Progenitor cell of endocrine pancreas (in vitro differentiated cells): ENCODE measurements at regions not wholly inside any gene's neighbourhood (a gene's known extent, or its start where the extent isn't known, plus 50 kb on each side); places are given as distances from the start of the nearest gene placed in this dataset.

Experiments
- DNase-seq: peaks from one replicate; pipeline ENCODE4 v3.0.0; 2021; ENCODE audit warnings: low spot score; ENCODE audit not compliant: unreplicated experiment
- H3K27ac Mint-ChIP-seq: 2 replicates; pipeline ENCODE4 v1.8.0; 2021; ENCODE audit warnings: mild to moderate bottlenecking, moderate library complexity, mixed read lengths
- H3K27me3 Mint-ChIP-seq: 2 replicates; pipeline ENCODE4 v1.8.0; 2021; ENCODE audit warnings: mixed read lengths
- H3K36me3 Mint-ChIP-seq: 2 replicates; pipeline ENCODE4 v1.8.0; 2022; ENCODE audit warnings: mixed read lengths; ENCODE audit not compliant: insufficient read depth
- H3K4me1 Mint-ChIP-seq: 2 replicates; pipeline ENCODE4 v1.8.0; 2021; ENCODE audit warnings: low read depth, mixed read lengths
- H3K4me3 Mint-ChIP-seq: 2 replicates; pipeline ENCODE4 v1.8.0; 2021; ENCODE audit warnings: low read depth, mild to moderate bottlenecking, moderate library complexity, mixed read lengths
- H3K9me3 Mint-ChIP-seq: 2 replicates; pipeline ENCODE4 v1.8.0; 2021; ENCODE audit warnings: low read depth, mixed read lengths
- CTCF ChIP-seq: fragments of 200-600 bp; sonication (generic); IDR thresholded peaks from one replicate; pipeline ENCODE4 v1.5.0; 2021; ENCODE audit warnings: antibody characterized with exemption, mild to moderate bottlenecking; ENCODE audit not compliant: unreplicated experiment

- peaks cover 14% of the 10 kb centered on the region for H3K9me3 Mint-ChIP-seq
- no peaks in the 10 kb centered on the region for H3K4me1 Mint-ChIP-seq
- TF ChIP-seq CTCF = no peak
- no peak overlapping the region for H3K27ac Mint-ChIP-seq
- no peaks in the 10 kb centered on the region for H3K36me3 Mint-ChIP-seq
- no peak overlapping the region for H3K4me3 Mint-ChIP-seq
- H3K27me3 Mint-ChIP-seq = no peaks in the 10 kb centered on the region
- DNase-seq = no peak
These were observed 312.8 kb upstream of the EPHA5 start for GRCh38 chr4:65983061-65983460.

GRCh38 chr4:65976287-65976686 is 306.0 kb upstream of the EPHA5 start:
- no peaks in the 10 kb centered on the region for H3K27me3 Mint-ChIP-seq
- no peak overlapping the region for H3K27ac Mint-ChIP-seq
- no peaks in the 10 kb centered on the region for H3K36me3 Mint-ChIP-seq
- H3K4me1 Mint-ChIP-seq = peaks cover 4% of the 10 kb centered on the region
- H3K9me3 Mint-ChIP-seq = peaks cover 11% of the 10 kb centered on the region
- no peak for DNase-seq
- TF ChIP-seq CTCF = no peak
- H3K4me3 Mint-ChIP-seq = no peak overlapping the region

GRCh38 chr4:65973186-65973585 is 302.9 kb upstream of the EPHA5 start:
- H3K4me1 Mint-ChIP-seq = peaks cover 4% of the 10 kb centered on the region
- H3K27ac Mint-ChIP-seq = no peak overlapping the region
- no peak overlapping the region for H3K4me3 Mint-ChIP-seq
- no peak for DNase-seq
- TF ChIP-seq CTCF = no peak
- H3K9me3 Mint-ChIP-seq = peaks cover 6% of the 10 kb centered on the region
- no peaks in the 10 kb centered on the region for H3K36me3 Mint-ChIP-seq
- no peaks in the 10 kb centered on the region for H3K27me3 Mint-ChIP-seq

- H3K36me3 Mint-ChIP-seq = no peaks in the 10 kb centered on the region
- peaks cover 4% of the 10 kb centered on the region for H3K4me1 Mint-ChIP-seq
- no peaks in the 10 kb centered on the region for H3K27me3 Mint-ChIP-seq
- no peak overlapping the region for H3K27ac Mint-ChIP-seq
- no peak overlapping the region for H3K4me3 Mint-ChIP-seq
- TF ChIP-seq CTCF = no peak
- peaks cover 5% of the 10 kb centered on the region for H3K9me3 Mint-ChIP-seq
- DNase-seq = no peak
These were observed 301.4 kb upstream of the EPHA5 start for GRCh38 chr4:65971686-65972085.

GRCh38 chr4:65968831-65969558 is 298.7 kb upstream of the EPHA5 start:
- H3K27ac Mint-ChIP-seq = no peak overlapping the region
- no peaks in the 10 kb centered on the region for H3K36me3 Mint-ChIP-seq
- no peak for TF ChIP-seq CTCF
- H3K4me1 Mint-ChIP-seq = peaks cover 4% of the 10 kb centered on the region
- H3K9me3 Mint-ChIP-seq = no peaks in the 10 kb centered on the region
- H3K4me3 Mint-ChIP-seq = no peak overlapping the region
- DNase-seq = no peak
- H3K27me3 Mint-ChIP-seq = no peaks in the 10 kb centered on the region
